Coronary artery (tissue), 2 donors: ENCODE measurements at regions not wholly inside any gene's neighbourhood (a gene's known extent, or its start where the extent isn't known, plus 50 kb on each side); places are given as distances from the start of the nearest gene placed in this dataset.

ENCODE experiments used
- DNase-seq: peaks from one replicate; pipeline ENCODE4 v3.0.0-alpha.2; 2017; ENCODE audit warnings: low spot score
- H3K27ac ChIP-seq, 2 donors: fragments of 200-600 bp; sonication (generic); one replicate each; pipeline ENCODE4 v1.5.1; 2016 to 2019
- H3K4me3 ChIP-seq: fragments of 200-600 bp; sonication (generic); 2 replicates; pipeline ENCODE4 v1.5.1; 2016; ENCODE audit warnings: mild to moderate bottlenecking, moderate library complexity
- CTCF ChIP-seq: fragments of 200-600 bp; sonication (generic); IDR thresholded peaks from one replicate; pipeline ENCODE4 v1.5.1; 2019; ENCODE audit warnings: antibody characterized with exemption

DNA sequence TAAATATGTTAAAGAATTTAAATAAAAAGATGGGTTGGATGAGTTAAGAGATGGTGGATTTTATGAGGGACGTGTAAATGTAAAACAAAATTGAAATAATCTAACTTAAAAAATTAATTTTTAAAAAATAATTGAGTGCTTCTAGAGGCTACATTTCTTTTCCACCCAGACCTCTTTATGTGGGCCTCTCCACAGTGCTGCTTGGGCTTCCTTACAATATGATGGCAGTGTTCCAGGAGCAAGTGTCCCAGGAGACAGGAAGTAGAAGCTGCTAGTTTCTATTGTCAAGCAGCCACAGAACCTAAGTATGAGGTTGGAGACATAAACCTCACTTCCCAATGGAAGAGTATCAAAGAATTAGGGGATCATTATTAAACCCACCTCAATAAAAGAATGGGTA, 205.7 kb upstream of the CPHXL start:
- Histone ChIP-seq H3K27ac (no peak overlapping the region), H3K4me3 (no peak overlapping the region)
- no peak for TF ChIP-seq CTCF
- DNase-seq = no peak

- no peak overlapping the region for H3K27ac ChIP-seq
- H3K4me3 ChIP-seq = no peak overlapping the region
- no peak for TF ChIP-seq CTCF
- DNase-seq = no peak
These were observed 212.5 kb upstream of the CPHXL start for GRCh38 chr16:75938818-75939217.

DNA sequence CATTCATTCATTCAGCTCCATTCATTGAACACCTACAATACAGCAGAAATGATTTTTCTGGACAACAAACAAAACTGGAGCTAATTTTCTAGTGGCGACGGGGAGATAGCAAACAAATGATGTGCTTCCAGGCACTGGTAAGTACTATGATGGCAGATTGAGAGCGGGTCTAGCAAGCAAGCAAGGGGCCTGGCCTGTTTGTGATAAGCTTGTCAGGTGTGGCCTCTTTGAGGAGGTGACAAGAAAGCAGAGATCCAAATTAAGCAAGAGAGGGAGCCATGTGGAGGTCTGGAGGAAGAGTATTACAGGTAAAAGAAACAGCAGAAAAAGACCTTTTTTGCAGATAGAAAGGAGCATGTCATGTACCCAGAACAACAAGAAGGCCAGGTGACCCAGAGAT, 216.1 kb upstream of the CPHXL start:
- H3K27ac ChIP-seq = no peak overlapping the region
- no peak for TF ChIP-seq CTCF
- no peak overlapping the region for H3K4me3 ChIP-seq
- DNase-seq = no peak

GRCh38 chr16:75942936-75943335, 216.6 kb upstream of the CPHXL start:
- no peak for TF ChIP-seq CTCF
- DNase-seq = no peak
- Histone ChIP-seq H3K4me3 (no peak overlapping the region), H3K27ac (no peak overlapping the region)

GRCh38 chr16:75943705-75944514, 217.6 kb upstream of the CPHXL start:
- no peak overlapping the region for H3K27ac ChIP-seq
- H3K4me3 ChIP-seq = no peak overlapping the region
- no peak for TF ChIP-seq CTCF
- DNase-seq = no peak

- DNase-seq = no peak
- TF ChIP-seq CTCF = no peak
- H3K27ac ChIP-seq = no peak overlapping the region
- no peak overlapping the region for H3K4me3 ChIP-seq
These were observed 219.7 kb upstream of the CPHXL start for GRCh38 chr16:75945916-75946457.

DNA sequence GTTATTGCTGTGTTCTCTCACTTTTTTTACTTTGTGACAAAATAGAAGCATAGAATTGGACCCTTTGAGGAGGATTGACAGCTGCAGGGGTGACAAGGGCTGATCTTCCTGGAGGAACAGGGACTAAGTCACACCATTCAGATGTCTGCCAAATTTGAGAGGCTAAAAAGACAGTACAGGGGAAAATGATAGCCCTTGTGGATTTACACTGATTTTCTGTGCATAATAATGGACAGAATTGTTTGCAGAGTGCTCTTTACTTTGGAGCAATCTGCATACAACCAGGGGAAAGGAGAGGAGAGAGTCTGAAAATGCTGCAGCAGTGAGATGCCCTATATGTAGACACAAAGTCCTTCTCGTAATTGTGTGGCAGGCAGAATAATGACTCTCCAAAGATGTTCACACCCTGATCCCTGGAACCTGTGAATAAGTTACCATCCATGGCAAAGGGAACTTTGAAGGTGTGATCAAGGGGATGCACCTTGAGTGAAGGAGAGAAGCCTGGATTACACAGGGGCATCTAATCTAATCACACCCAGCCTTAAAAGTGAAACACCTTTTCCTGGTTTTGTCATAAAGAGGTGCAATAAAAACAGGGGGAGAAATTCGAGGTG, 221.4 kb upstream of the CPHXL start:
- TF ChIP-seq CTCF = no peak
- Histone ChIP-seq H3K27ac (no peak overlapping the region), H3K4me3 (no peak overlapping the region)
- no peak for DNase-seq
